HPDE6-E6E7 (cell line): ENCODE measurements at regions not wholly inside any gene's neighbourhood (a gene's known extent, or its start where the extent isn't known, plus 50 kb on each side); places are given as distances from the start of the nearest gene placed in this dataset.
"Not testable (repeated sequence)": the region's sequence is repeated elsewhere in the genome, so short reads cannot be mapped to it uniquely, and the experiment has no call there.

ENCODE experiments used
- DNase-seq: peaks from one replicate; pipeline ENCODE4 v3.0.0; 2011; ENCODE audit warnings: missing footprints; ENCODE audit errors: extremely low spot score

DNA sequence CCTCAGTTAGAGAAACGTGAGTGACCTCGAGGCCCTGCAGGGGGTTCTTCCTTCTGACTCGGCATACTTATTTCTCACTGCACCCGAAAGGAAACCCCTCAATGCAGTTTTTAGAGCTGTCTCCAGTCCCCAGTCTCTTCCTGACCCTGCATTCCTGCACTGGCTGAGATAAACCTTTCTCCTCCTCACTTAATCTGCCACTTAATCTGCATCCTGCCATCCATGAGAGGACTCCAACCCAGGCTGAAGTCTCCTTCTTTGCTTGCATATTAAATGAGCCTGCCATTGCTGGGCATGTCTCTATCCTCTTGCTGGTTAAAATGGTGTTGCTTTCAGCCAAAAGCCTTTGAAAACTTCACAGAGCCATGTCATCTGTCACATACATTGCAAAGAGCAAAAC is 125.6 kb upstream of the GATA6 start:
- DNase-seq = no peak

DNA sequence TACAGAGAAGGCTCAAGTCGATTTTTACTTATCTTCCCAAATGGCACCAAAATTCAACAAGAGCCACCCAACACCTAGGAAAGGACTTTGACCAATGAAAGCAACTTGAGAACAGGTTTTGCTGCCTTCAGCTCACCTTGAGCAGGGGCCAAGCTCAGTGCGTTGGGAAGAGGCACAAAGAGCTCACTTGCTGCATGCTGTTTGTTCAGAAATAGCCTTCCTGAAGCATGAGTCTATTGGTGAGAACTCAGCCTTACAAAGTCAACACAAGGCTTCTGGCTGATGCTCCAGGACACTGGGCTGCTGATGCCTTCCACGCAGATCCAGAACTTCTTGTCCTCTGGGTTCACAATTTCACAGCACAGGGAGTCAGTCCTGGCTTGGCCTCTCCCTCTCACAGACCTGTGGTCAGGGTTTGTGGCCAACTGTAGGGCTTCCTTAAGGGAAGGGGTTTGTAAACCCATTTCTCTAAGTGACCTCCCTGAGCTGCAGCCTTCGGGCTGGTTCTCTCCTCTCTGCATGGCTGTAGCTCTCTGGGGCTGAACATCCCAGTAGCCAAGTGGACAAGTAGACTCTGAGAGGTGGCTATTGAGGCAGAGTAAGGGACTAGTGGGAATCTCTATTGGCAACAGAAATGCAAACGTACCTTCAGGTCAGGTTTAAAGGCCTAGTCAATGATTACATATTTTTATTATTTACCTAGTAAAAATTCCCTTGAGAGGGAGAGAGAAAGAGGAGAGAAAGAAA is 124.7 kb upstream of the GATA6 start:
- DNase-seq = no peak

DNA sequence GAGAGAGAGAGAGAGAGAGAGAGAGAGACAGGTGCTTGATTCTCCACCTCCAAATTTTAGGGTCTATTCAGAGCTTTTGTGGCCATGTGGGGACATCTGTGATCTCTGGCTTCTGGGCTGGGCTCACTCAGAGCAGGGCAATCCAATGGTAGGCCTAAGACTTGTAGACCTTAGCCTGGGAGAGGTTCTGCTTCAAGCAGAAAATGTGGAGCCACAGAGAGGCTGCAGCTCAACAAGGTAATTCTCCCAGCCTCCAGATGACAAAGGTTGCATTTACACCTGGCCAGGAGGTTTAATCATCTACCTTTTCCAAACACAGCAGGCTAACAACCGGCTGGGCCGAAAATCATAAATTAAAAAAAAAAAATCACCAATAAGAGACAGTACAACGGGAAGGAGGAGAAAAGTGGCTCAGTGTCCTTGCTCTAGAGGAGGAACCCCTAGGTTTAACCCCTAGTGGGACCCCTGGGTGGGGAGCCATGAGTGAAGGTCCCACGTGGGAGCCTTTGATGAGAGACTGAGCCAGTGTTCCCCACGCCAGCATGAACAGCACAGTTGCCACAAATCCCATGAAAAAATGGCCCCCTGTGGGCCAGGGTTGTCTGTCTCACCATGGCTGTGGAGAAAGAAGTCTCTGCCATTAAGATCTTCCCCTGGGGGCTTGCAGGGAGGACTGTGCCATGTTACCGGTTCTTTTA is 124.0 kb upstream of the GATA6 start:
- no peak for DNase-seq

DNA sequence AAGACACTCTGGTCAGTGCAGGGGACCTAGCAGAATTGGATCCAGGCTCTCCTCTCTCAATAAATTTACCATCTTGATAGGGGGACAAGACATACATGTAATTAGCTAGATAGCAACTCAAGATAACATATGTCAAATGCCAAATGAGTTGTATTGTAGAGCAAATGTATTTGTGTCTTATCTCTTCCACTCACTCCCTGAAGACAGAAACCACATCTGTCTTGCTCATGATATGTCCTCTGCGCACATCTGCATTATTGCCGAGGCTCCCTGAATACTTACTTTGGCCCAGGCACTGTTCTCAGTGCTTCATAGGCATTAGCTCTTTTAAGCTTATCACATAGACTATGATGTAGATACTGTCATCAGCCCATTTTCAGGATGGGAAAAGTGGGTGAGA is 122.9 kb upstream of the GATA6 start:
- no peak for DNase-seq

GRCh38 chr18:22047485-22047884 is 121.9 kb upstream of the GATA6 start:
- no peak for DNase-seq

DNA sequence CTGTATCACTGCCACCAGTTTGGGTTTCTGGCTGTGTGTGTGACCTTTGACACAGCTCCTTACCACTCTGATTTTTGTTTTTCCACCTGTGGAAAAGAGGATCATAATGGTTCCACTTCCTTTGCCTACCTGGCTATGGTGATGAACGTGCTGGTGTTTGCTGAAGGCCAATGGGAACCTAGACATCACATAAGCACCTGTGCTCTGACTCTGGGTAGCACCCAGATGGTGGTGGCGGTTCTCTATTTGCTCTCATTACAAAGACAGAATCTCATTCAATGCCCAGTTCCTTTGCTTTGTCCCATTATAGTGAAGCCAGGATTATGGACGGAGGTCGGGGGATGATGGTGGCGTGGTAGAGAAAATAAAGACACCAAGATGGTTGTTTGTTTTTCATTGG is 121.2 kb upstream of the GATA6 start:
- DNase-seq = no peak

DNA sequence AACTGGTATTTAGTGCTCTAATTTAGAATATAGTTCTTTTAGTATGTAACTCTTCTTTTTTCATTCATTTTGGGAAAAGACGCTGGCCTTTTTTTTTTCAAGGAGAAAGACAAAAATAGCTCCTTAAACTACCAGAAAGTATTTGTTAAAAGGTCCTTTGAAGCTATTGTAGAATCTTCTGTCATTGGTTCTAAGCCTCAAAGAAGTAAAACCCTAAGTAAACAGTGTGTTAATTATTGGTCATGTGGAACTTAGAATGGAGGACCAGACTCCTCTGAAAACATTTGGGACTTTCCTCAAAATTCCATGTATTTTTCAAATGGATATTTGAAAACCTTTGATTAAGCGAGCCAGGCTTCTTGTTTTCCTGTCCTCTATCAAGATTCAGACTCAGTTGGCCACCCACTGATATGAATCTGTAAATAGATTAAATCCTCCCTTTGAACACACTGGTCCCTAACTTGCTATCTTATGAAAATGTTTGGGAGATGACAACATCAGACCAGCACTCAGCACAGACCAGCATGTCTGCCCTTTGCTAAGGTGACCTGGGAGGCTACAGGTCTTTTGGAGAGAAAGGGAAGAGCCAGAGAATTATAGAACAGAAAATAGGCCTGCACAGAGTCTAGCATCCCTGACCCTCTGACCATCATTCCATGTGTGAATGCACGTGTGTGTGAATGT is 120.3 kb upstream of the GATA6 start:
- no peak for DNase-seq

DNA sequence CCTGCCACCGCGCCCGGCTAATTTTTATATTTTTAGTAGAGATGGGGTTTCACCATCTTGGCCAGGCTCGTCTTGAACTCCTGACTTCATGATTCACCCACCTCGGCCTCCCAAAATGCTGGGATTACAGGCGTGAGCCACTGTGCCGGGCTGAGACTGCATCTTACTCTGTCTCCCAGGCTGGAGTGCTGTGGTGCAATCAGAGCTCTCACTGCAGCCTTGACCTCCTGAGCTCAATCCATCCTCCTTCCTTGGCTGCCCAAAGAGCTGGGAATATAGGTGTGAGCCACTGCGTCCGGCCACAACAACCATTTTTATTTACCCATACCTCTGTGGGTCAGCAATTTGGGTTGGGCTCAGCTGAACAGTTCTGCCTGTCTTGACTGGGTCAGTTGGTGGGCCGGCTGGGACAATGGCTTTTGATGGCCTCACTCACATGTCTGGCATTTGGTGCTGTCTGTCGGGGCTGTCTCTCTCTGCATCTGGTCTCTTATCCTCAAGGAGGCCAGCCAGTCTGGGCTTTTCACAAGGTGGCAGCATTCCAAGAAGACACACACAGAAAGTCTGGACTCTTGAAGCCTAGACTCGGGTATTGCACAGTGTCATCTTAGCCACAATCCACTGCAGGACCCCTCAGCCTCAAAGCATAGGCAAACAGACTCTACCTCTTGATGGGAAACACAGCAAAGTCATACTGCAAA is 116.8 kb upstream of the GATA6 start:
- DNase-seq = no peak

DNA sequence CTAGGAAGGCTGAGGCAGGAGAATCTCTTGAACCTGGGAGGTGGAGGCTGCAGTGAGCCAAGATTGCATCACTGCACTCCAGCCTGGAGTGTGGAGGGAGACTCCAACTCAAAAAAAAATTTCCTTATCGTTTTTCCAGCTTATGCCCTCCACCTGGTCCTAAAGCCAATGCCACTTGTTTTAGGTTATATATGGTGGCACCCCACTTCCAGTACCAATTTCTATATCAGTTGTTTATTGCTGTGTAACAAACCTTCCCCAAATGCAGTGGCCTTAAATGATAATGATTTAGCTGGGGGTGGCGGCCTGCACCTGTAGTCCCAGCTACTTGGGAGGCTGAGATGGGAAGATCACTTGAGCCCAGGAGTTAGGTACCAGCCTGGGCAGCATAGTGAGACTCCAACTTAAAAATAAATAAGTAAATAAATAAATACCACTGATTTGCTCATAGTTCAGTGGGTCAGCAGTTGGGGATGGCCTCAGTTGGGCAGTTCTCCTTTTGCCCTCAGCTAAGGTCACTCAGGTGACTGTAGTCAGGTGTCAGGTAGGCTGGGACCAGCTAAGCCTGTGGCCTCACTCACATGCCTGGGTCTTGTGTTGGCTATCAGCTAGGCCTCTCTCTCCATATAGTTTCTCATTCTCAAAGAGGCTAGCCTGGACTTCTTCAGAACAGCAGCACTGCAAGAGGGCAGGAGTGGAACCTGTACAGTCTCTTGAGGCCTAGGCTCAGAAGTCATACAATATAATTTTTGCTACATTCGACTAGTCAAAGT is 113.7 kb upstream of the GATA6 start:
- no peak for DNase-seq

DNA sequence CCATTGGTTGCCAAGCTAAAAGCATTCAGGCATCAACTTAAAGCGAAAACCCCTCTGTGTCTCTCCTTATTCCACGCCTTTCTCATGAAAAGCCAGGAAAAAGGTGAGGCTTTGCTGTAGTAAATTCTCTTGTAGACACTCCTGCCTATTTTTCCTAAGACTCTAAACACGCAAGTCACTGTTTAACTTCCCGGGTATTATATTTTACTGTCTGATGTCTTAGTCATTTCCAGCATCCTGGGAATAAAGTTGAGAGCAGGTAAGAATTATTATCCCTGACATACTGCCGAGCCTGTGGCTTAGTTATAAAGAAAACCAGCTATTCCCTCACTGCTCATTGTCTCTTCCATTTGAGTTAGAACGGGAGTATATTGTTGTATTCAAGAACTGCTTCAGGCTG is 112.4 kb upstream of the GATA6 start:
- DNase-seq = no peak

GRCh38 chr18:22057908-22058527 is 111.4 kb upstream of the GATA6 start:
- DNase-seq = no peak

- no peak for DNase-seq
These were observed 109.0 kb upstream of the GATA6 start for GRCh38 chr18:22060361-22060760.

DNA sequence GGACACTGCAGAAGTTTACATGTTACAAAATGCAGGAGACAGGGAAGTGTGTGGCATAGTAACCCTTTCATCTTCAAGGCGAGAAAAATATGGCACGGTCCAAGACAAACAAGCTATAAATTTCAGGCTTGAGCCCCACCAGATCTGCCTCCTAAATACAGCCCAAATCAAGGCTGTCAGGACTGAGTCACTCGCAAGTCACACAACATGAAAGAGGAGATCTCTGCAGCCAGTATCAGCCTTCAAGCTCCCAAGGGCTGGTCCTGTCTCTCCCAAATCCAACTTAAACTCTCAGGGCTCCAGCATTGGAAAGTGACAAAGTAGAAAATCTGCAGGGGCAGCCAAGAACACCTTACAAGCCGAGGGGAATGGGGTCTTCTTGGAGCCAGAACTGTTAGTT is 106.3 kb upstream of the GATA6 start:
- DNase-seq = no peak

- no peak for DNase-seq
These were observed 105.7 kb upstream of the GATA6 start for GRCh38 chr18:22063672-22064071.

DNA sequence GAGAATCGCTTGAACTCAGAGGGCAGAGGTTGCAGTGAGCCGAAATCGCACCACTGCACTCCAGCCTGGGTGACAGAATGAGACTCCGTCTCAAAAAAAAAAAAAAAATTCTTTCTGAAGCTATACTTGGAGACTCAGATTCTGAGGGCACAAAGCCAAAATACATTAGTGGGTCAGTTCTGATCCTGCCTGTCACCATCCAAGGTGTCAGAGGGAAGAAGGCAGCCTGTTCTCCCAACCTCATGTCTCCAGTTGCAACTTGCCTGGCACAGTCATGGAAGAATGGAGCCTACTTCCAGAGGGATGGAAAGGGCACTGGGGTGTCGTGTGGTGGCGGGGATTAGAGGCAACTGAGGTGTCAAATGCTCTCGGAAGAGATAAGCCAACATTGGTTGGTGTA is 104.8 kb upstream of the GATA6 start:
- DNase-seq = no peak

DNA sequence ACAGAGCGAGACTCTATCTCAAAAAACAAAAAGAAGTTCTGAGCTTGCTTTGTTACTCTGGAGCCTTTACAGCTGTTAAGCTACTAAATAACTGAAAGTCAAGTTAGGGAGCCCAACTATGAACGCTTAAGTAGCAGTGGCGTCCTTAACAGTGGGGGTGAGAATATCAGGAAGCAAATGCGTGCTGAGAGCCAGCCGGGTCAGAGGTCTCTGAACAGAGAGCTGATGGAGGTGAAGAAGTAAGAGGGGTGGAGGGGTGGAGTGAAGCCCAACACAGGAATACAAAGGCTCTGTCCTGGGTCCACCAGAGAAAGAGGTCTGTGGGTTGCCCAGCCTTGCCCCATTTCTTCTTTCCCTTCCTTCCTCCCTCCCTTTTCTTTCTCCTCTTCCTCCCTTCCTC is 104.1 kb upstream of the GATA6 start:
- no peak for DNase-seq

DNA sequence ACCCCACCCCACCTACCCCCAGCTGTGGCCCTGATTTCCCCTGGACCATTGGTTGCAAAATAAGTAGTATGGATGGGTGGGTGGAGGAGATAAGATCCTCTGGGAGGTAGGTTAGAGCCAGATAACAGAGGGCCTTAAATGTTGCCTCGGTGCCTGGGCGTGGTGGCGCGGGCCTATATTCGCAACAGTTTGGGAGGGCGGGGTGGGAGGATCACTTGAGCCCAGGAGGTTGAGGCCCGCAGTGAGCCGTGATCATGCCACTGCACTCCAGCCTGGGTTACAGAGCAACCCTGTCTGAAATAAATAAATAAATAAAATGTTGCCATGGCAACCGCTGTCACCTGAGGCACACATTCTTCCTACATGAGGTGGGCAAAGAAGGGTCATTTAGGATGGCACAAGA is 103.3 kb upstream of the GATA6 start:
- DNase-seq = no peak

DNA sequence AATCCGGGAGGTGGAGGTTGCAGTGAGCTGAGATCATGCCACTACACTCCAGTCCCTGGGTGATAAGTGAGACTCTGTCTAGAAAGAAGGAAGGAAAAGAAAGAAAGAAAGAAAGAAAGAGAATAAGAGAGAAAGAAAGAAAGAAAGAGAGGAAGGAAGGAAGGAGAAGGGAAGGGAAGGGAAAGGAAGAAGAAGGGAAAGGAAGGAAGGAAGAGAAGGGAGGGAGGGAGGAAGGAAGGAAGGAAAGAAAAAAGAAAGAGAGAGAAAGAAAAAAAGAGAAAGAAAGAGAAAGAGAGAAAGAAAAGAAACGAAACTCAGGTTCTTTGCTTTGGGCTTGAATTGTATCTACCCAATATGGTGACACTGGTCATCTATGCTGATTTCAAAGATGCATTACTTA is 102.3 kb upstream of the GATA6 start:
- DNase-seq = no peak

- DNase-seq = peak; percentile 14
These were observed 101.7 kb upstream of the GATA6 start for GRCh38 chr18:22067682-22068081.

DNA sequence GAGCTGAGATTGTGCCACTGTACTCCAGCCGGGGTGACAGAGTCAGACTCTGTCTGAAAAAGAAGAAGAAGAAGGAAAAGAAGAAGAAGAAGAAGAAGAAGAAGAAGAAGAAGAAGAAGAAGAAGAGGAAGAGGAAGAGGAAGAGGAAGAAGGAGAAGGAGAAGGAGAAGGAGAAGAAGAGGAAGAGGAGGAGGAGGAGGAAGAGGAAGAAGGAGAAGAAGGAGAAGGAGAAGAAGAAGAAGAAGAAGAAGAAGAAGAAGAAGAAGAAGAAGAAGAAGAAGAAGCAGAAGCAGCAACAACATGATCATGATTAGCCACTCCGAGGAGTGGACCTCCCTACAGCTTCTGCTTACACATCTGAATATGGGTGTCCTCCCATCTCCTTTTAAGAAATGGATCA is 100.6 kb upstream of the GATA6 start:
- DNase-seq = not testable (repeated sequence)

- no peak for DNase-seq
These were observed 99.5 kb upstream of the GATA6 start for GRCh38 chr18:22069916-22070315.
